ENCODE measurements at regions not wholly inside any gene's neighbourhood (a gene's known extent, or its start where the extent isn't known, plus 50 kb on each side); places are given as distances from the start of the nearest gene placed in this dataset.

DNA sequence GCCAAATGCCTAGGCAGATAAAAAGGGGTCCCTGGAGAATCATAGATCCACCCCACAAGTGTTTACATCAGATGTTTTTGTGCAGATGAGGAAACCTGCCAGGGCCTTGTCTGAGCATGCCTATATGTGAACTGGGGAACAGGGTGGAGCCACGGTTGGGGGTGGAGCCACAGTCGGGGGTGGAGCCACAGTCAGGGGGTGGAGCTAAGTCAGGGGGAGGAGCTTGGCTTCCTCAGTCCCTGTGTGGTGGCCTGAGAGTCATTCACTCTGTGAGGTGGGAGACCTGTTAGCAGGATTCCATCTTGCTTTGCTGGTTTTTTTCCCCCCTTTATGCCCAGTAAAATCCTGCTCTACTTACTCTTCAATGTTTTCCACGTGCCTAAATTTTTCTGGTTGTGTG, 57.8 kb upstream of the TGFBR2 start:
- DNase-seq (ENCODE audit: low spot score): no peak
- H4K20me1 ChIP-seq (ENCODE audit: low read depth): peaks cover 4% of the 10 kb centered on the region

DNA sequence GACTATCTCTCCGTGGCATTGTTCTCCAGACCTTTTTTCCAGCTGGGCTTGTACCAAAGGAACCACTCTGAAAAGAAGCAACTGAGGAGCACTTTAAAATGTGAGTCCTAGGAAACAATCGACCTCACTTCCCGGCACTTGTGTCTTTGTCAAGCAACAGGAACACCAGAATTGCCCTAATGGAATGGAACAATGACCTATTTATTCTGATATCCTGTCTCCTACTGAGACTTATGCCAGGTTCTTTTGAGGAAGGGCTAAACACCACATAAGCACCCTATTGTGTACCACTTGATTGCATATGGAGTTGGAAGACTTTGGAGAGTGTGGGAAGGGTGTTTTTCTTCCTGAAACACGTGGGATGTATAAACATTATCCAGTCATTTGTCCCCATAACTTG, 56.8 kb upstream of the TGFBR2 start:
- Histone ChIP-seq H3K27me3 (peaks cover 5% of the 10 kb centered on the region), H3K9me3 (ENCODE audit: low read depth) (no peaks in the 10 kb centered on the region), H3K27ac (peak overlapping the region; percentile 64), H3K4me3 (no peak overlapping the region), H3F3A (ENCODE audit: low read depth) (peaks cover 36% of the 10 kb centered on the region), H2AFZ (replicated peaks) (no peak overlapping the region), H3K9ac (no peak overlapping the region), H3K36me3 (no peaks in the 10 kb centered on the region), H3K4me2 (peak overlapping the region; percentile 55), H4K20me1 (ENCODE audit: low read depth) (peaks cover 4% of the 10 kb centered on the region), H3K79me2 (ENCODE audit: low read depth) (no peaks in the 10 kb centered on the region), H3K4me1 (peaks cover 27% of the 10 kb centered on the region)
- DNase-seq (ENCODE audit: low spot score): peak; percentile 82
- H3K4me1 Mint-ChIP-seq: peaks cover 25% of the 10 kb centered on the region
- peaks cover 12% of the 10 kb centered on the region for H3K9me3 Mint-ChIP-seq
- TF ChIP-seq EZH2phosphoT487 (IDR thresholded peaks at IDR 0.05): peak; percentile 99
- TF ChIP-seq, protein P1, sequence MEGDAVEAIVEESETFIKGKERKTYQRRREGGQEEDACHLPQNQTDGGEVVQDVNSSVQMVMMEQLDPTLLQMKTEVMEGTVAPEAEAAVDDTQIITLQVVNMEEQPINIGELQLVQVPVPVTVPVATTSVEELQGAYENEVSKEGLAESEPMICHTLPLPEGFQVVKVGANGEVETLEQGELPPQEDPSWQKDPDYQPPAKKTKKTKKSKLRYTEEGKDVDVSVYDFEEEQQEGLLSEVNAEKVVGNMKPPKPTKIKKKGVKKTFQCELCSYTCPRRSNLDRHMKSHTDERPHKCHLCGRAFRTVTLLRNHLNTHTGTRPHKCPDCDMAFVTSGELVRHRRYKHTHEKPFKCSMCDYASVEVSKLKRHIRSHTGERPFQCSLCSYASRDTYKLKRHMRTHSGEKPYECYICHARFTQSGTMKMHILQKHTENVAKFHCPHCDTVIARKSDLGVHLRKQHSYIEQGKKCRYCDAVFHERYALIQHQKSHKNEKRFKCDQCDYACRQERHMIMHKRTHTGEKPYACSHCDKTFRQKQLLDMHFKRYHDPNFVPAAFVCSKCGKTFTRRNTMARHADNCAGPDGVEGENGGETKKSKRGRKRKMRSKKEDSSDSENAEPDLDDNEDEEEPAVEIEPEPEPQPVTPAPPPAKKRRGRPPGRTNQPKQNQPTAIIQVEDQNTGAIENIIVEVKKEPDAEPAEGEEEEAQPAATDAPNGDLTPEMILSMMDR (IDR thresholded peaks at IDR 0.05): no peak
- no peaks in the 10 kb centered on the region for H3K27me3 Mint-ChIP-seq (ENCODE audit: insufficient read depth, low read depth)
- no peak overlapping the region for H3K27ac Mint-ChIP-seq
- peaks cover 5% of the 10 kb centered on the region for H3K36me3 Mint-ChIP-seq
- no peak overlapping the region for H3K4me3 Mint-ChIP-seq

More for the DNA sequence above, 57.8 kb upstream of the TGFBR2 start:
- Histone ChIP-seq H3F3A (ENCODE audit: low read depth) (peaks cover 36% of the 10 kb centered on the region), H2AFZ (replicated peaks) (no peak overlapping the region), H3K27ac (no peak overlapping the region), H3K79me2 (ENCODE audit: low read depth) (no peaks in the 10 kb centered on the region), H3K4me2 (peak overlapping the region; percentile 55), H3K9me3 (ENCODE audit: low read depth) (no peaks in the 10 kb centered on the region), H3K27me3 (peaks cover 5% of the 10 kb centered on the region), H3K36me3 (no peaks in the 10 kb centered on the region), H3K4me3 (no peak overlapping the region), H3K9ac (no peak overlapping the region), H3K4me1 (peaks cover 27% of the 10 kb centered on the region)
- no peak overlapping the region for H3K4me3 Mint-ChIP-seq
- H3K27me3 Mint-ChIP-seq (ENCODE audit: insufficient read depth, low read depth): no peaks in the 10 kb centered on the region
- no peak overlapping the region for H3K27ac Mint-ChIP-seq
- TF ChIP-seq, protein P1 (IDR thresholded peaks at IDR 0.05): no peak
- no peak for TF ChIP-seq EZH2 (IDR thresholded peaks at IDR 0.05)
- no peak for TF ChIP-seq EZH2phosphoT487 (IDR thresholded peaks at IDR 0.05)
- H3K4me1 Mint-ChIP-seq: peaks cover 25% of the 10 kb centered on the region
- H3K9me3 Mint-ChIP-seq: peaks cover 12% of the 10 kb centered on the region
- peaks cover 5% of the 10 kb centered on the region for H3K36me3 Mint-ChIP-seq

DNA sequence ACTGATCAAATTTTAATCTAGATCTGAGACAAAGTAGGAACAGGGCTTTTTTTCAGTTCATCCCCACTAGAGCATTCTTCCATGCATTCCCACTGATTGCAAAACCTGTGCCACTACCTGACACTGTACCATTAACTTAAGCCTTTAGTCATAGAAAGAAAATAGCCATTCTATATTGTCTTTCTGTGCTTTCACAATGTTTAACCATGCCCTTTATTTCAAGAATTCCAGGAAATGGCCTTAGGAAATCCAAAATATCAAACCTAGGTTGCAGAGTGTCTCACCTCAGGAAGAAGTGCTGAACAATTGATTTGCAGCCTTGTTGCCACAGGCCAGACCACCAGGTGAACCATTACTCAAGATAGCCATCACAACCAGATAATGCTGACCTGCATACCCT, 56.2 kb upstream of the TGFBR2 start:
- H3K27ac ChIP-seq: no peak overlapping the region
- no peaks in the 10 kb centered on the region for H3K36me3 ChIP-seq
- no peak overlapping the region for H3K9ac ChIP-seq
- H4K20me1 ChIP-seq (ENCODE audit: low read depth): peaks cover 4% of the 10 kb centered on the region
- TF ChIP-seq EZH2phosphoT487 (IDR thresholded peaks at IDR 0.05): no peak
- no peak for TF ChIP-seq EZH2 (IDR thresholded peaks at IDR 0.05)
- TF ChIP-seq, protein P1 (IDR thresholded peaks at IDR 0.05): no peak
- Mint-ChIP-seq H3K4me3 (no peak overlapping the region), H3K9me3 (peaks cover 12% of the 10 kb centered on the region), H3K27me3 (ENCODE audit: insufficient read depth, low read depth) (no peaks in the 10 kb centered on the region), H3K27ac (no peak overlapping the region), H3K4me1 (peaks cover 25% of the 10 kb centered on the region), H3K36me3 (peaks cover 5% of the 10 kb centered on the region)
- H2AFZ ChIP-seq (replicated peaks): no peak overlapping the region
- H3K79me2 ChIP-seq (ENCODE audit: low read depth): no peaks in the 10 kb centered on the region
- peaks cover 5% of the 10 kb centered on the region for H3K27me3 ChIP-seq
- H3K9me3 ChIP-seq (ENCODE audit: low read depth): no peaks in the 10 kb centered on the region
- peak overlapping the region; percentile 55 for H3K4me2 ChIP-seq
- H3K4me3 ChIP-seq: no peak overlapping the region
- peaks cover 27% of the 10 kb centered on the region for H3K4me1 ChIP-seq
- DNase-seq (ENCODE audit: low spot score): no peak
- peaks cover 36% of the 10 kb centered on the region for H3F3A ChIP-seq (ENCODE audit: low read depth)

All from neural progenitor cell (in vitro differentiated cells).